GM12875 (cell line): ENCODE measurements at regions not wholly inside any gene's neighbourhood (a gene's known extent, or its start where the extent isn't known, plus 50 kb on each side); places are given as distances from the start of the nearest gene placed in this dataset.
"Not testable (repeated sequence)": the region's sequence is repeated elsewhere in the genome, so short reads cannot be mapped to it uniquely, and the experiment has no call there.

ENCODE experiments used
- H3K4me3 ChIP-seq: one replicate; pipeline ENCODE4 v1.5.1; 2011; ENCODE audit warnings: low read depth, low read length, control low read depth
- CTCF ChIP-seq: IDR thresholded peaks from 2 replicates; pipeline ENCODE4 v1.5.1; 2011; ENCODE audit warnings: low read depth, mild to moderate bottlenecking, control low read depth, inconsistent platforms, low read length, moderate library complexity, borderline replicate concordance; ENCODE audit not compliant: insufficient read depth

- no peak for TF ChIP-seq CTCF
- no peak overlapping the region for H3K4me3 ChIP-seq
Measured at GRCh38 chr4:137740141-137740540, 207.8 kb upstream of the PCDH18 start.

- TF ChIP-seq CTCF: no peak
- no peak overlapping the region for H3K4me3 ChIP-seq
Measured at GRCh38 chr4:137739391-137739790, 207.1 kb upstream of the PCDH18 start.

- no peak overlapping the region for H3K4me3 ChIP-seq
- no peak for TF ChIP-seq CTCF
Measured at GRCh38 chr4:137738375-137738990, 206.2 kb upstream of the PCDH18 start.

GRCh38 chr4:137735561-137736104 lies 203.3 kb upstream of the PCDH18 start:
- H3K4me3 ChIP-seq: no peak overlapping the region
- TF ChIP-seq CTCF: no peak

GRCh38 chr4:137733174-137734141 lies 201.2 kb upstream of the PCDH18 start:
- TF ChIP-seq CTCF: peak; percentile 61

GRCh38 chr4:137722910-137723309 lies 190.6 kb upstream of the PCDH18 start:
- TF ChIP-seq CTCF: no peak
- H3K4me3 ChIP-seq: no peak overlapping the region

More at GRCh38 chr4:137733174-137734141, 201.2 kb upstream of the PCDH18 start:
- not testable (repeated sequence) for H3K4me3 ChIP-seq
